PC-9 (cell line): ENCODE measurements at regions not wholly inside any gene's neighbourhood (a gene's known extent, or its start where the extent isn't known, plus 50 kb on each side); places are given as distances from the start of the nearest gene placed in this dataset.

Source experiments
- BruUV-seq: library from RNA; stranded (reverse); fragments of 400-500 nt; replicated peaks from 2 replicates; lab custom pipeline; 2021; lab: Mats Ljungman, UMichigan
- CTCF ChIA-PET: fragments of 300-600 bp; sonication (Branson Sonifier 250); formaldehyde crosslinking; loops from one replicate; lab custom pipeline; 2022; ENCODE audit warnings: antibody characterized with exemption; lab: Charles Lee
- POLR2A ChIA-PET: fragments of 300-600 bp; sonication (Branson Sonifier 250); formaldehyde crosslinking; loops from one replicate; lab custom pipeline; 2022; ENCODE audit warnings: antibody characterized with exemption; ENCODE audit not compliant: unreplicated experiment; lab: Charles Lee
- DNase-seq, 2 experiments: peaks; one replicate each; pipeline versions ENCODE4 v3.0.0 to v3.0.0-alpha.2; 2015 to 2022; ENCODE audit warnings: mixed read lengths in 1 of 2
- H2AFZ ChIP-seq: fragments of 200-600 bp; sonication (generic); 2 replicates; pipeline ENCODE4 v1.8.1; 2017; ENCODE audit warnings: antibody characterized with exemption
- H3F3A ChIP-seq: fragments of 200-600 bp; sonication (generic); 2 replicates; pipeline ENCODE4 v1.8.1; 2017; ENCODE audit warnings: antibody characterized with exemption, mild to moderate bottlenecking, low read depth; ENCODE audit not compliant: insufficient read depth
- H3K27ac ChIP-seq: fragments of 200-600 bp; sonication (generic); 2 replicates; pipeline ENCODE4 v1.6.1; 2016; ENCODE audit warnings: mixed run types
- H3K27me3 ChIP-seq: fragments of 200-600 bp; sonication (generic); 2 replicates; pipeline ENCODE4 v1.6.1; 2016; ENCODE audit warnings: low read depth, mixed run types; ENCODE audit not compliant: insufficient read depth
- H3K36me3 ChIP-seq: fragments of 200-600 bp; sonication (generic); 2 replicates; pipeline ENCODE4 v1.6.1; 2016; ENCODE audit warnings: low read depth, mixed run types
- H3K4me1 ChIP-seq: fragments of 200-600 bp; sonication (generic); replicated peaks from 2 replicates; pipeline ENCODE4 v1.6.1; 2016; ENCODE audit warnings: mixed run types; ENCODE audit not compliant: insufficient read depth
- H3K4me2 ChIP-seq: fragments of 200-600 bp; sonication (generic); 2 replicates; pipeline ENCODE4 v1.6.1; 2017; ENCODE audit warnings: mixed run types
- H3K4me3 ChIP-seq: fragments of 200-600 bp; sonication (generic); 2 replicates; pipeline ENCODE4 v1.6.1; 2016; ENCODE audit warnings: mixed run types
- H3K79me2 ChIP-seq: fragments of 200-600 bp; sonication (generic); 2 replicates; pipeline ENCODE4 v1.6.1; 2017; ENCODE audit warnings: low read depth, mixed run types
- H3K9me2 ChIP-seq: fragments of 200-600 bp; sonication (generic); 2 replicates; pipeline ENCODE4 v1.8.1; 2017; ENCODE audit warnings: mild to moderate bottlenecking; ENCODE audit not compliant: insufficient read depth
- H3K9me3 ChIP-seq: fragments of 200-600 bp; sonication (generic); 2 replicates; pipeline ENCODE4 v1.8.1; 2016; ENCODE audit warnings: low read depth; ENCODE audit not compliant: insufficient read depth
- H4K20me1 ChIP-seq: fragments of 200-600 bp; sonication (generic); 2 replicates; pipeline ENCODE4 v1.8.1; 2017; ENCODE audit not compliant: insufficient read depth
- EZH2 ChIP-seq: fragments of 200-600 bp; sonication (generic); IDR thresholded peaks from 2 replicates; pipeline ENCODE4 v1.8.0; 2017; ENCODE audit warnings: antibody characterized with exemption, low read depth
- intact Hi-C: fragments of 100-400 bp; cut with micrococcal nuclease; formaldehyde crosslinking; loops from one replicate; pipeline ENCODE4 v1.10.0; 2022; ENCODE audit not compliant: unreplicated experiment
- TF ChIP-seq, protein P1 (sequence below): fragments of 200-600 bp; sonication (generic); conservative IDR thresholded peaks from 2 replicates; pipeline ENCODE4 v1.6.1; 2017; ENCODE audit warnings: mixed run types, antibody characterized with exemption, mild to moderate bottlenecking, moderate library complexity

DNA sequence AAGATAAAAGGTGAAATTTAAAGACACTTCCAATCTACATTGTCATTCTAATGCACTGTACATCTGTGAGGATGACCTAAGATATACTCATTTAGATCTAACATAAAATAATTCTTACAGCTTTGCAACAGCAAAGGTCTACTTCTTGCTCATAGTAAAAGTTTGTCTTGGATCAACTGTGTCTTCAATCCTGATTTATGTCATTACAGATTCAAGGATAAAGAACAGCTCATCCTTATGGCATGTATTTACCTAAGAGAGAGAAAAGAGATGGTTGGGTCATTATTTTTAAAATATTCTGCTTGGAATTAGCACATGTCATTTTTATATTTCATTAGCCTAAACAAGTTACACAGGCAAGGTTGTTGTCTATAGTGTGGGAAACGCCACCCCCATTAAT, 2193.1 kb downstream of the PCDH9 start:
- Histone ChIP-seq H3K9me3 (no peaks in the 10 kb centered on the region), H2AFZ (no peak overlapping the region), H4K20me1 (no peaks in the 10 kb centered on the region), H3K27ac (no peak overlapping the region), H3K4me2 (no peak overlapping the region), H3F3A (no peaks in the 10 kb centered on the region), H3K4me1 (no peaks in the 10 kb centered on the region), H3K36me3 (no peaks in the 10 kb centered on the region), H3K27me3 (no peaks in the 10 kb centered on the region), H3K9me2 (no peaks in the 10 kb centered on the region; the same call in 1 of the 2 replicates), H3K4me3 (no peak overlapping the region), H3K79me2 (no peaks in the 10 kb centered on the region)
- DNase-seq = no peak
- ChIA-PET CTCF (no interaction called here), POLR2A (no interaction called here)
- TF ChIP-seq EZH2 = no peak
- TF ChIP-seq, protein P1, sequence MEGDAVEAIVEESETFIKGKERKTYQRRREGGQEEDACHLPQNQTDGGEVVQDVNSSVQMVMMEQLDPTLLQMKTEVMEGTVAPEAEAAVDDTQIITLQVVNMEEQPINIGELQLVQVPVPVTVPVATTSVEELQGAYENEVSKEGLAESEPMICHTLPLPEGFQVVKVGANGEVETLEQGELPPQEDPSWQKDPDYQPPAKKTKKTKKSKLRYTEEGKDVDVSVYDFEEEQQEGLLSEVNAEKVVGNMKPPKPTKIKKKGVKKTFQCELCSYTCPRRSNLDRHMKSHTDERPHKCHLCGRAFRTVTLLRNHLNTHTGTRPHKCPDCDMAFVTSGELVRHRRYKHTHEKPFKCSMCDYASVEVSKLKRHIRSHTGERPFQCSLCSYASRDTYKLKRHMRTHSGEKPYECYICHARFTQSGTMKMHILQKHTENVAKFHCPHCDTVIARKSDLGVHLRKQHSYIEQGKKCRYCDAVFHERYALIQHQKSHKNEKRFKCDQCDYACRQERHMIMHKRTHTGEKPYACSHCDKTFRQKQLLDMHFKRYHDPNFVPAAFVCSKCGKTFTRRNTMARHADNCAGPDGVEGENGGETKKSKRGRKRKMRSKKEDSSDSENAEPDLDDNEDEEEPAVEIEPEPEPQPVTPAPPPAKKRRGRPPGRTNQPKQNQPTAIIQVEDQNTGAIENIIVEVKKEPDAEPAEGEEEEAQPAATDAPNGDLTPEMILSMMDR = no peak
- no TSS peak for BruUV-seq
- intact Hi-C loops = no loop called here

DNA sequence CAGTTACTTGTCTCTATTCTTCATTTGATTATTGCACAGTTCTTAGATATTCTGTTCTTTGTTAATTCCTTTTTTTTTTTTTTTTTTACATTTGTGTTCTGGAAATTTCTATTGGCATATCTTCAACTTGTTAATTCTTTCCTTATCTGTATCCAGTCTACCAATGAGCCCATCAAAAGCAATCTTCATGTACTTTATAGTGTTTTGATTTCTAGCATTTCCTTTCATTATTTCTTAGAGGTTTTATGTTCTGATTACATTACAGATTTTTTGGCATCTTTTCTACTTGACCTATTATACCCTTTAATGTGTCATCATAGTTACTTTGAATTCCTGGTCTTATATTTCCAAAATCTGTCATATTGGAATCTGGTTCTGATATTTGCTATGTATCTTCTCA, 2194.8 kb downstream of the PCDH9 start:
- H3K27me3 ChIP-seq = no peaks in the 10 kb centered on the region
- no peaks in the 10 kb centered on the region; the same call in 1 of the 2 replicates for H3K9me2 ChIP-seq
- no peaks in the 10 kb centered on the region for H3F3A ChIP-seq
- H3K9me3 ChIP-seq = no peaks in the 10 kb centered on the region
- H4K20me1 ChIP-seq = no peaks in the 10 kb centered on the region
- BruUV-seq = no TSS peak
- ChIA-PET CTCF (no interaction called here), POLR2A (no interaction called here)
- no peak overlapping the region for H2AFZ ChIP-seq
- H3K4me2 ChIP-seq = no peak overlapping the region
- H3K4me1 ChIP-seq = no peaks in the 10 kb centered on the region
- H3K79me2 ChIP-seq = no peaks in the 10 kb centered on the region
- intact Hi-C loops = no loop called here
- H3K36me3 ChIP-seq = no peaks in the 10 kb centered on the region
- H3K4me3 ChIP-seq = no peak overlapping the region
- no peak for DNase-seq
- H3K27ac ChIP-seq = no peak overlapping the region
- TF ChIP-seq, protein P1 = no peak
- TF ChIP-seq EZH2 = no peak

DNA sequence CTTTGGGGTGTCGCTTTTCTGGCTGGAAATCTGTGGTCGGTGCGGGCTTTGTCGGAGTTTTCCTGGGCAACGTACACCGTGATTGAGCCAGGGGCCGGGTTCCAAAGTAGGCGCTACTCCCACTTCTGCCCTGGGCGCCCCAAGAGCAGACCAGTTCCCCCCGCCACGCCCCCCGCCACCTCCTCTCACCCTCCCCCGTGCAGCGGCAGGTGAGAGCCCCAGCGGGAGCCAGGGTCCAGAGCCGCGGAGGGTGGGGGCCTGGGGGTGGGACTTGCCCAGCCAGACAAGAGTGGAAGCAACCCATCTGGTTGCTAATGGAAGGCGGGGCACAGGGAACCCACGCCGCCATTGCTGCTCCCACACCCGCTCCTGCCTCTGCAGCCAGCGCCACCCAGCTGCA, 2195.9 kb downstream of the PCDH9 start:
- Histone ChIP-seq H3K4me1 (no peaks in the 10 kb centered on the region), H3K79me2 (no peaks in the 10 kb centered on the region), H3K36me3 (no peaks in the 10 kb centered on the region), H3K4me2 (no peak overlapping the region), H3F3A (no peaks in the 10 kb centered on the region), H3K27me3 (no peaks in the 10 kb centered on the region), H3K9me2 (no peaks in the 10 kb centered on the region; the same call in 1 of the 2 replicates), H3K27ac (no peak overlapping the region), H4K20me1 (no peaks in the 10 kb centered on the region), H3K4me3 (no peak overlapping the region), H3K9me3 (no peaks in the 10 kb centered on the region), H2AFZ (no peak overlapping the region)
- intact Hi-C loops = no loop called here
- no peak for DNase-seq
- no TSS peak for BruUV-seq
- ChIA-PET POLR2A (no interaction called here), CTCF (no interaction called here)
- TF ChIP-seq, protein P1 = no peak
- TF ChIP-seq EZH2 = no peak
